LNCAP (cell line): ENCODE measurements at regions not wholly inside any gene's neighbourhood (a gene's known extent, or its start where the extent isn't known, plus 50 kb on each side); places are given as distances from the start of the nearest gene placed in this dataset.

Experiments used
- CTCF ChIP-seq: fragments of 450-650 bp; IDR thresholded peaks from 2 replicates; pipeline ENCODE4 v1.5.1; 2017; ENCODE audit warnings: mild to moderate bottlenecking

- TF ChIP-seq CTCF, result no peak
Observed at GRCh38 chr12:125853670-125854069, 788.4 kb downstream of the AACS start.

GRCh38 chr12:125856366-125856765, 791.1 kb downstream of the AACS start:
- TF ChIP-seq CTCF, result no peak

GRCh38 chr12:125856896-125857295, 791.7 kb downstream of the AACS start:
- no peak for TF ChIP-seq CTCF

- no peak for TF ChIP-seq CTCF
Observed at GRCh38 chr12:125860672-125861288, 795.5 kb downstream of the AACS start.

GRCh38 chr12:125861299-125862281, 796.4 kb downstream of the AACS start:
- TF ChIP-seq CTCF, result no peak

GRCh38 chr12:125871811-125872594, 806.8 kb downstream of the AACS start:
- TF ChIP-seq CTCF, result no peak

- TF ChIP-seq CTCF, result no peak
Observed at GRCh38 chr12:125873016-125873415, 807.8 kb downstream of the AACS start.
